Fibroblast of lung (primary cell): ENCODE measurements at regions not wholly inside any gene's neighbourhood (a gene's known extent, or its start where the extent isn't known, plus 50 kb on each side); places are given as distances from the start of the nearest gene placed in this dataset.

ENCODE experiments used
- CTCF ChIP-seq, 2 donors: IDR thresholded peaks in 1 of 2; conservative IDR thresholded peaks in 1 of 2; 1 replicate in 1 of 2; 2 replicates in 1 of 2; pipeline ENCODE4 v1.5.1; 2011 to 2012; ENCODE audit warnings: low read length in 2 of 2, control low read depth in 1 of 2, inconsistent platforms in 1 of 2, low read depth in 1 of 2, mild to moderate bottlenecking in 1 of 2
- EZH2 ChIP-seq: IDR thresholded peaks from 2 replicates; pipeline ENCODE4 v1.5.1; 2012; ENCODE audit warnings: low read length, control low read depth, mild to moderate bottlenecking; ENCODE audit errors: missing control alignments

- TF ChIP-seq CTCF (conservative IDR thresholded peaks at IDR 0.05 in 1 of 2, IDR thresholded peaks at IDR 0.05 in 1 of 2; ENCODE audit: low read depth in 1 of 2, low read length in 2 of 2) (no peak), EZH2 (no peak)
Measured at GRCh38 chr13:79906345-79906744, 425.4 kb downstream of the NDFIP2 start.
